ENCODE measurements at regions not wholly inside any gene's neighbourhood (a gene's known extent, or its start where the extent isn't known, plus 50 kb on each side); places are given as distances from the start of the nearest gene placed in this dataset.
A peak's percentile ranks its signal among the peaks of the same experiment; 100 is the strongest.

- H3K4me3 ChIP-seq (ENCODE audit: low read depth, low read length), result no peak overlapping the region
- TF ChIP-seq CTCF (IDR thresholded peaks at IDR 0.05; ENCODE audit: control insufficient read depth, extremely low read depth, insufficient read depth), result no peak
- DNase-seq (ENCODE audit: low read depth), result peak; percentile 42
These were observed 94.4 kb downstream of the BLTP1 start for GRCh38 chr4:122246551-122246950.

GRCh38 chr4:122249357-122249756, 97.2 kb downstream of the BLTP1 start:
- H3K4me3 ChIP-seq (ENCODE audit: low read depth, low read length), result no peak overlapping the region
- DNase-seq (ENCODE audit: low read depth), result no peak
- TF ChIP-seq CTCF (IDR thresholded peaks at IDR 0.05; ENCODE audit: control insufficient read depth, extremely low read depth, insufficient read depth), result no peak

- no peak for DNase-seq (ENCODE audit: low read depth)
- H3K4me3 ChIP-seq (ENCODE audit: low read depth, low read length), result no peak overlapping the region
- no peak for TF ChIP-seq CTCF (IDR thresholded peaks at IDR 0.05; ENCODE audit: control insufficient read depth, extremely low read depth, insufficient read depth)
These were observed 100.5 kb downstream of the BLTP1 start for GRCh38 chr4:122252584-122252983.

- DNase-seq (ENCODE audit: low read depth), result no peak
- H3K4me3 ChIP-seq (ENCODE audit: low read depth, low read length), result no peak overlapping the region
- TF ChIP-seq CTCF (IDR thresholded peaks at IDR 0.05; ENCODE audit: control insufficient read depth, extremely low read depth, insufficient read depth), result no peak
These were observed 107.7 kb downstream of the BLTP1 start for GRCh38 chr4:122259849-122260248.

- H3K4me3 ChIP-seq (ENCODE audit: low read depth, low read length), result no peak overlapping the region
- no peak for DNase-seq (ENCODE audit: low read depth)
- TF ChIP-seq CTCF (IDR thresholded peaks at IDR 0.05; ENCODE audit: control insufficient read depth, extremely low read depth, insufficient read depth), result no peak
These were observed 102.5 kb upstream of the ADAD1 start for GRCh38 chr4:122276359-122276758.

- no peak overlapping the region for H3K4me3 ChIP-seq (ENCODE audit: low read depth, low read length)
- TF ChIP-seq CTCF (IDR thresholded peaks at IDR 0.05; ENCODE audit: control insufficient read depth, extremely low read depth, insufficient read depth), result no peak
- no peak for DNase-seq (ENCODE audit: low read depth)
These were observed 99.8 kb upstream of the ADAD1 start for GRCh38 chr4:122278976-122279375.

- no peak for TF ChIP-seq CTCF (IDR thresholded peaks at IDR 0.05; ENCODE audit: control insufficient read depth, extremely low read depth, insufficient read depth)
- no peak for DNase-seq (ENCODE audit: low read depth)
- no peak overlapping the region for H3K4me3 ChIP-seq (ENCODE audit: low read depth, low read length)
These were observed 99.1 kb upstream of the ADAD1 start for GRCh38 chr4:122279670-122280069.

Data from LNCaP clone FGC (cell line).